Ishikawa (cell line): ENCODE measurements at regions not wholly inside any gene's neighbourhood (a gene's known extent, or its start where the extent isn't known, plus 50 kb on each side); places are given as distances from the start of the nearest gene placed in this dataset.

Experiments
- CREB1 ChIP-seq: IDR thresholded peaks from 2 replicates; pipeline ENCODE4 v1.6.1; 2012; ENCODE audit warnings: low read depth
- EGR1 ChIP-seq: IDR thresholded peaks from 2 replicates; pipeline ENCODE4 v1.6.1; 2012
- EP300 ChIP-seq: IDR thresholded peaks from 2 replicates; pipeline ENCODE4 v1.6.1; 2012; ENCODE audit warnings: borderline replicate concordance
- NFIC ChIP-seq: IDR thresholded peaks from 2 replicates; pipeline ENCODE4 v1.6.1; 2012
- TAF1 ChIP-seq: IDR thresholded peaks from 2 replicates; pipeline ENCODE4 v1.6.1; 2012; ENCODE audit warnings: low read depth, mild to moderate bottlenecking
- YY1 ChIP-seq: IDR thresholded peaks from 2 replicates; pipeline ENCODE4 v1.6.1; 2012; ENCODE audit warnings: low read depth
- ZBTB7A ChIP-seq: IDR thresholded peaks from 2 replicates; pipeline ENCODE4 v1.6.1; 2012; ENCODE audit warnings: low read depth
- TF ChIP-seq, protein P1 (sequence below): IDR thresholded peaks from 2 replicates; pipeline ENCODE4 v1.6.1; 2012

DNA sequence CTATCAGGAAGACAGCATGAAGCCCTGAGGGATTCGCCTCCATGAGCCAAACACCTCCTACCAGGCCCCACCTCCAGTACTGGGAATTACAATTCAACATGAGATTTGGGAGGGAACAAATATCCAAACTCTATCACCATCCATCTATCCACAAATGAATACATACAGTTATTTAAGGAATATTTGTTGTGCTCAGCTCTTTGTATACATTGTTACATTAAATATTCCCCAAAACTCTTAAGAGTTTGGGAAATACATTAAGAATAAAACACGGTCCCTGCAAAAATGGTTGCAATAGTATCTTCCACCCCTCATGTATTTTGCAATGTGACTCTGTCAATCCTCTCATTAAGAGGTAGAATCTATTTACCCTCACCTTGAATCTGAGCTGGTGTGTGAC lies 109.8 kb upstream of the PLXNC1 start:
- TF ChIP-seq EGR1 (no peak), ZBTB7A (no peak), EP300 (no peak), TAF1 (no peak), YY1 (no peak), CREB1 (no peak), NFIC (no peak)
- TF ChIP-seq, protein P1, sequence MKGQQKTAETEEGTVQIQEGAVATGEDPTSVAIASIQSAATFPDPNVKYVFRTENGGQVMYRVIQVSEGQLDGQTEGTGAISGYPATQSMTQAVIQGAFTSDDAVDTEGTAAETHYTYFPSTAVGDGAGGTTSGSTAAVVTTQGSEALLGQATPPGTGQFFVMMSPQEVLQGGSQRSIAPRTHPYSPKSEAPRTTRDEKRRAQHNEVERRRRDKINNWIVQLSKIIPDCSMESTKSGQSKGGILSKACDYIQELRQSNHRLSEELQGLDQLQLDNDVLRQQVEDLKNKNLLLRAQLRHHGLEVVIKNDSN, result no peak
